ENCODE measurements at regions not wholly inside any gene's neighbourhood (a gene's known extent, or its start where the extent isn't known, plus 50 kb on each side); places are given as distances from the start of the nearest gene placed in this dataset.

DNA sequence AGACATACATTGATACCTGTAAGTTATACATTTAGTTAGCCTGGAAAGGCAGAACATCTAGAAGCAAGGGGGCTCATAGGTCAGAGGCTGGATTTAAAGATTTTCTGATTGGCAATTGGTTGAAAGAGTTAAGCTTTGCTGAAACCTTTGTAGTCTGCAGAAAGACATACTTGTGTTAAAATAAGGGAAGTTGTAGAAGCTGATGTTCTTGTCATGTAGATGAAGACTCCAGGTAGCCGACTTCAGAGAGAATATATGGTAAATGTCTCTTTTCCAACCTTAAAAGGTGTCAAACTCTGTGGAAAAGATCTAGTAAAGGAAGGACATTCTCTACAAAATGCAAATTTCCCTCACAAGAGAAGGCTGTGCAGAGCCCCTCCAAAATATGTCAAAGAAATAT lies 62.9 kb upstream of the ADAMTS16 start:
- Histone ChIP-seq H3K27ac (no peak overlapping the region), H3K4me1 (ENCODE audit: insufficient read depth) (no peaks in the 10 kb centered on the region), H3K4me3 (no peak overlapping the region), H3K27me3 (no peaks in the 10 kb centered on the region), H3K9me3 (no peaks in the 10 kb centered on the region), H3K36me3 (no peaks in the 10 kb centered on the region)
- intact Hi-C loops (cut with DNase I) = no loop called here
- DNase-seq = no peak
- TF ChIP-seq POLR2A (IDR thresholded peaks at IDR 0.05) (no peak), EP300 (IDR thresholded peaks at IDR 0.05) (no peak)
- TF ChIP-seq, protein P1, sequence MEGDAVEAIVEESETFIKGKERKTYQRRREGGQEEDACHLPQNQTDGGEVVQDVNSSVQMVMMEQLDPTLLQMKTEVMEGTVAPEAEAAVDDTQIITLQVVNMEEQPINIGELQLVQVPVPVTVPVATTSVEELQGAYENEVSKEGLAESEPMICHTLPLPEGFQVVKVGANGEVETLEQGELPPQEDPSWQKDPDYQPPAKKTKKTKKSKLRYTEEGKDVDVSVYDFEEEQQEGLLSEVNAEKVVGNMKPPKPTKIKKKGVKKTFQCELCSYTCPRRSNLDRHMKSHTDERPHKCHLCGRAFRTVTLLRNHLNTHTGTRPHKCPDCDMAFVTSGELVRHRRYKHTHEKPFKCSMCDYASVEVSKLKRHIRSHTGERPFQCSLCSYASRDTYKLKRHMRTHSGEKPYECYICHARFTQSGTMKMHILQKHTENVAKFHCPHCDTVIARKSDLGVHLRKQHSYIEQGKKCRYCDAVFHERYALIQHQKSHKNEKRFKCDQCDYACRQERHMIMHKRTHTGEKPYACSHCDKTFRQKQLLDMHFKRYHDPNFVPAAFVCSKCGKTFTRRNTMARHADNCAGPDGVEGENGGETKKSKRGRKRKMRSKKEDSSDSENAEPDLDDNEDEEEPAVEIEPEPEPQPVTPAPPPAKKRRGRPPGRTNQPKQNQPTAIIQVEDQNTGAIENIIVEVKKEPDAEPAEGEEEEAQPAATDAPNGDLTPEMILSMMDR (IDR thresholded peaks at IDR 0.05) = no peak
- WGBS, 3 donors = 85 to 91% (median 87%) methylated on average over 1 of the region's 1 CpG

DNA sequence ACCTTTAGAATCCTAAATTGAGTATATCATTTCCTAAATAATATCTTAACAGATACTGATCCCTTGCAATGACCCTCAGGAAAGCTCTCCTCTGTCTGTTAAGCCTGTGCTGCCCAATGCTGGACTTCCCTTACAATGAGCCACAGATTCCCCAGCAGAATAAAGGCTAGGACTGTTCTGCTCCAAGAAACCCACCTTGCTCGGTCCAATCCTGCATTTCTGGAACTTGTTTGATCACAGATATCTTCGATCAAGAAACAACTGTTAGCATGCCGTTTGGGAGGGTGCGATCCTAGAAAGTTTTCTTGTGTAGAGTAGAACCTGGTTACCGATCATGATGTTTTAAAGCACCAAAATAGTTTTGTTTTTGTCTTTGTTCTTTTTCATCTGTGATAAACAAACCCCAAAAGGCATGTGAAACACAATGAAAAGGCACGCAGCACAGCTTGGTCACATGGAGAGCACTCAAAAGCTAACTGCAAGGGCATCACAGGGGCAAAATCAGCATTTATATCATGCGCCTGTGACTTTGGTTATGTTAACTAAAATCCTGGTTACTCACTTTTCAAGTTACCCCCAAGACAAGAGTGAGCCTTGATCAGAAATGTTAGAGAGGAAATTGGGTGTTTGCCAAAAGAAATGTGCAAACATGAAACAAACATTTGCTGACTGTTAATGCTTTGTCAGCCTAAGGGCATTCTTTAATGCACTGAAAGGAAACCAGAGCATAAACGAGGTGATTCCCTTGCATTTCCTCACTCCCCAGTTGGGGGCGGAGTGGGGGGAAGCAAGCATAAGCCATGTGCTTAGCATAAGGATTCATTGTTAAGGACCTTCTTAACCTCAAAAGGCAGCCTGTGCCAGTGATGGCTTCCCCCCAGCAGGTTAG lies 61.9 kb upstream of the ADAMTS16 start:
- intact Hi-C loops (cut with DNase I) = no loop called here
- no peaks in the 10 kb centered on the region for H3K4me1 ChIP-seq (ENCODE audit: insufficient read depth)
- H3K4me3 ChIP-seq = no peak overlapping the region
- no peak for DNase-seq
- no peak overlapping the region for H3K27ac ChIP-seq
- TF ChIP-seq, protein P1 (IDR thresholded peaks at IDR 0.05) = no peak
- no peak for TF ChIP-seq POLR2A (IDR thresholded peaks at IDR 0.05)
- TF ChIP-seq EP300 (IDR thresholded peaks at IDR 0.05) = no peak
- WGBS, 3 donors = 64 to 72% (median 69%) methylated on average over 9 of the region's 9 CpGs
- no peaks in the 10 kb centered on the region for H3K27me3 ChIP-seq
- H3K36me3 ChIP-seq = no peaks in the 10 kb centered on the region
- H3K9me3 ChIP-seq = no peaks in the 10 kb centered on the region

DNA sequence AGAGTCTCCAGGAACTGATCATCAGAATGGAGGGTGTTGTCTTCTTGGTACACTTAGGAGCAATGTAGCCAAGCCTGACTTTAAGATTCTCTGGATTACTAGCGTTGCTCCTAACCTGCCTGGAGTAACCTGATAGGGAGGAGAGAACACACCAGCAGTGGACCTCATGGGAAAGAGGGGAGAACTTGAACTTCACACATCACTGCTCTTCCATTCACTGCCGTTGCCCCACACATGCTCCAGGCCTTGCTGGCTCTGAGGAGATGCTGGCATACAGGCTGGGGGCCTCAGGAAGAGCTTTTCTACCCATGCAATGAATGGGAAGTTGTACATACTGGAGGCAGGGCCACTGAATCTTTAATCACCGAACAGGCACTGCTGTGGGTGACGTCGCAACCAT lies 60.3 kb upstream of the ADAMTS16 start:
- Histone ChIP-seq H3K4me1 (ENCODE audit: insufficient read depth) (no peaks in the 10 kb centered on the region), H3K27ac (no peak overlapping the region), H3K9me3 (no peaks in the 10 kb centered on the region), H3K27me3 (no peaks in the 10 kb centered on the region), H3K36me3 (no peaks in the 10 kb centered on the region), H3K4me3 (no peak overlapping the region)
- 88 to 96% (median 93%) methylated on average over 5 of the region's 5 CpGs for WGBS, 3 donors
- intact Hi-C loops (cut with DNase I) = no loop called here
- TF ChIP-seq POLR2A (IDR thresholded peaks at IDR 0.05) = no peak
- TF ChIP-seq, protein P1 (IDR thresholded peaks at IDR 0.05) = no peak
- TF ChIP-seq EP300 (IDR thresholded peaks at IDR 0.05) = no peak
- no peak for DNase-seq

DNA sequence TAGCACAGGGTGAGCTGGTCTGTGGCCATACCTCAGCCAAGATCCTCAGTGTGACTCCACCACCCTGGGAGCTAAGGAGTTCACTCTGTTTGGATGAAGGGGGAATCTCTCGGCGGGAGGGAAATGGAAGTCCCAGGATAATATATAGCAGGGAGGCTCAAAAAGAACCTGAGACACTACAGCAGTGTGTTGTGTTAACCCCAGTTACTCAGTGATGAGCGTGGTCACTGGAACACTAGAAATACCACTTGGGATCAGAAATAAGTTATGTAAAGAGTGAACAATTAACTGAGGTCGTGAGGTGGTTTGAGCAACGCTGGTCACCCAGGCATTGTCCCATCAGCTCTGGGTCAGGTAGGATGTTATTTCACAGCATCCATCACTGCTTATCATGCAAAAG lies 59.3 kb upstream of the ADAMTS16 start:
- Histone ChIP-seq H3K27ac (no peak overlapping the region), H3K4me3 (no peak overlapping the region), H3K27me3 (no peaks in the 10 kb centered on the region), H3K9me3 (no peaks in the 10 kb centered on the region), H3K36me3 (no peaks in the 10 kb centered on the region), H3K4me1 (ENCODE audit: insufficient read depth) (peaks cover 2% of the 10 kb centered on the region)
- intact Hi-C loops (cut with DNase I) = no loop called here
- DNase-seq = no peak
- 83 to 92% (median 90%) methylated on average over 5 of the region's 5 CpGs for WGBS, 3 donors
- TF ChIP-seq, protein P1 (IDR thresholded peaks at IDR 0.05) = no peak
- no peak for TF ChIP-seq EP300 (IDR thresholded peaks at IDR 0.05)
- no peak for TF ChIP-seq POLR2A (IDR thresholded peaks at IDR 0.05)

All from ovary (tissue), 7 donors.